ENCODE measurements at regions not wholly inside any gene's neighbourhood (a gene's known extent, or its start where the extent isn't known, plus 50 kb on each side); places are given as distances from the start of the nearest gene placed in this dataset.

- no TSS peak for BruUV-seq (replicated peaks)
- Histone ChIP-seq H2AFZ (no peak overlapping the region), H3K4me1 (replicated peaks; ENCODE audit: insufficient read depth) (no peaks in the 10 kb centered on the region), H3K9me3 (ENCODE audit: insufficient read depth, low read depth) (no peaks in the 10 kb centered on the region), H3K36me3 (ENCODE audit: low read depth) (no peaks in the 10 kb centered on the region), H3K27ac (no peak overlapping the region), H3K4me2 (no peak overlapping the region), H3K4me3 (no peak overlapping the region), H3K79me2 (ENCODE audit: low read depth) (no peaks in the 10 kb centered on the region), H3K9me2 (ENCODE audit: insufficient read depth) (no peaks in the 10 kb centered on the region), H4K20me1 (ENCODE audit: insufficient read depth) (no peaks in the 10 kb centered on the region), H3K27me3 (ENCODE audit: insufficient read depth, low read depth) (peaks cover 84% of the 10 kb centered on the region), H3F3A (ENCODE audit: insufficient read depth, low read depth) (no peaks in the 10 kb centered on the region)
- ChIA-PET POLR2A (ENCODE audit: unreplicated experiment) (no interaction called here), CTCF (no interaction called here)
- TF ChIP-seq CTCF (conservative IDR thresholded peaks at IDR 0.05) = no peak
- no peak for TF ChIP-seq EZH2 (IDR thresholded peaks at IDR 0.05; ENCODE audit: low read depth)
- no peak for DNase-seq
- intact Hi-C loops (cut with micrococcal nuclease; ENCODE audit: unreplicated experiment) = no loop called here
Measured at GRCh38 chr1:228898582-228898992, 163.3 kb downstream of the RHOU start.

GRCh38 chr1:228899421-228899956, 164.2 kb downstream of the RHOU start:
- Histone ChIP-seq H3K27me3 (ENCODE audit: insufficient read depth, low read depth) (peaks cover 84% of the 10 kb centered on the region), H3K4me3 (no peak overlapping the region), H3K27ac (no peak overlapping the region), H3K79me2 (ENCODE audit: low read depth) (no peaks in the 10 kb centered on the region), H3K9me2 (ENCODE audit: insufficient read depth) (no peaks in the 10 kb centered on the region), H3F3A (ENCODE audit: insufficient read depth, low read depth) (no peaks in the 10 kb centered on the region), H3K9me3 (ENCODE audit: insufficient read depth, low read depth) (no peaks in the 10 kb centered on the region), H3K4me2 (no peak overlapping the region), H3K36me3 (ENCODE audit: low read depth) (no peaks in the 10 kb centered on the region), H2AFZ (no peak overlapping the region), H4K20me1 (ENCODE audit: insufficient read depth) (no peaks in the 10 kb centered on the region), H3K4me1 (replicated peaks; ENCODE audit: insufficient read depth) (no peaks in the 10 kb centered on the region)
- no TSS peak for BruUV-seq (replicated peaks)
- POLR2A ChIA-PET (ENCODE audit: unreplicated experiment) = no interaction called here
- DNase-seq = no peak
- intact Hi-C loops (cut with micrococcal nuclease; ENCODE audit: unreplicated experiment) = no loop called here
- CTCF ChIA-PET = no interaction called here
- TF ChIP-seq CTCF (conservative IDR thresholded peaks at IDR 0.05) = no peak
- TF ChIP-seq EZH2 (IDR thresholded peaks at IDR 0.05; ENCODE audit: low read depth) = no peak

GRCh38 chr1:228900099-228900885, 165.0 kb downstream of the RHOU start:
- DNase-seq = no peak
- no TSS peak for BruUV-seq (replicated peaks)
- Histone ChIP-seq H3F3A (ENCODE audit: insufficient read depth, low read depth) (no peaks in the 10 kb centered on the region), H3K79me2 (ENCODE audit: low read depth) (no peaks in the 10 kb centered on the region), H3K27ac (no peak overlapping the region), H3K27me3 (ENCODE audit: insufficient read depth, low read depth) (peaks cover 87% of the 10 kb centered on the region), H3K9me3 (ENCODE audit: insufficient read depth, low read depth) (no peaks in the 10 kb centered on the region), H2AFZ (no peak overlapping the region), H3K9me2 (ENCODE audit: insufficient read depth) (no peaks in the 10 kb centered on the region), H4K20me1 (ENCODE audit: insufficient read depth) (no peaks in the 10 kb centered on the region), H3K4me3 (no peak overlapping the region), H3K4me2 (no peak overlapping the region), H3K4me1 (replicated peaks; ENCODE audit: insufficient read depth) (no peaks in the 10 kb centered on the region), H3K36me3 (ENCODE audit: low read depth) (no peaks in the 10 kb centered on the region)
- intact Hi-C loops (cut with micrococcal nuclease; ENCODE audit: unreplicated experiment) = no loop called here
- TF ChIP-seq EZH2 (IDR thresholded peaks at IDR 0.05; ENCODE audit: low read depth) (no peak), CTCF (conservative IDR thresholded peaks at IDR 0.05) (no peak)
- CTCF ChIA-PET = interaction anchor here (0.7 kb wide), 1 partner anchor 67 kb away, joined by 3 read pairs; no protein-coding TSS in a partner anchor
- POLR2A ChIA-PET (ENCODE audit: unreplicated experiment) = no interaction called here

Measured in PC-9 (cell line).